ENCODE measurements at regions not wholly inside any gene's neighbourhood (a gene's known extent, or its start where the extent isn't known, plus 50 kb on each side); places are given as distances from the start of the nearest gene placed in this dataset.
"Not testable (repeated sequence)": the region's sequence is repeated elsewhere in the genome, so short reads cannot be mapped to it uniquely, and the experiment has no call there.

DNA sequence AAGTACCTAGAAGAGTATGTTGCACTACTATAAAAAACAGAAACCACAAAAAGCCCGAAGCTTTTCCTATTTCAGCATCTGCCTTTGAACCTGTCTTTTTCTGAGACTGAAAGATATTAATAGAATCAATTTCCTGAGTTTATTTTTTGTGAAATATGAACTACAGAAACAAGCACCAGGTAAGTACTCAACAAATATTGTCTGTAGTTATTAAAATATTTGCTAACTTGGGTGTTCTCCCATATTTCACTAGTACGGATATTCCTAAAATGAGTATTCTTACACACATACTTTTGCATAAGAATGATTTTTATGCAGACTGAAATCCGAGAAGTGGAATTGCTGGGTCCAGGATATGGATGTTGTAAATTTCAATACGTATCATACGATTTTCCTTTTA is 188.0 kb downstream of the OR4C45 start:
- Histone ChIP-seq H2AFZ (ENCODE audit: insufficient read depth, low read length, poor library complexity) (no peak overlapping the region), H4K12ac (ENCODE audit: low read depth, low read length) (no peak overlapping the region), H3K9me3 (ENCODE audit: insufficient read depth, low read depth, low read length) (peaks cover 2% of the 10 kb centered on the region), H3K4ac (ENCODE audit: low read depth, low read length) (no peak overlapping the region), H2BK12ac (ENCODE audit: low read length) (no peak overlapping the region), H3K79me1 (ENCODE audit: low read length) (no peaks in the 10 kb centered on the region), H2BK5ac (ENCODE audit: low read depth, low read length, poor library complexity) (no peak overlapping the region), H4K91ac (ENCODE audit: low read depth, low read length) (no peak overlapping the region), H3K79me2 (ENCODE audit: control insufficient read depth, insufficient read depth, low read length, poor library complexity) (no peaks in the 10 kb centered on the region), H3K4me3 (ENCODE audit: low read depth, low read length) (no peak overlapping the region), H3K23ac (ENCODE audit: low read length) (no peak overlapping the region), H3K9ac (ENCODE audit: low read length) (no peak overlapping the region), H3K4me1 (ENCODE audit: control insufficient read depth in 1 of 2, insufficient read depth in 2 of 2, low read length in 2 of 2) (no peaks in the 10 kb centered on the region), H3K4me2 (ENCODE audit: low read length) (no peak overlapping the region), H3K18ac (ENCODE audit: low read length) (no peak overlapping the region), H4K8ac (ENCODE audit: low read depth, low read length) (no peak overlapping the region), H3K14ac (ENCODE audit: low read length) (no peak overlapping the region), H3K36me3 (ENCODE audit: control insufficient read depth in 1 of 2, insufficient read depth in 2 of 2, low read length in 2 of 2) (no peaks in the 10 kb centered on the region), H2AK5ac (ENCODE audit: low read length) (no peak overlapping the region), H3K27ac (ENCODE audit: low read depth, low read length) (no peak overlapping the region), H3K27me3 (ENCODE audit: insufficient read depth, low read length) (no peaks in the 10 kb centered on the region), H2BK120ac (ENCODE audit: insufficient read depth, low read length, poor library complexity) (no peak overlapping the region)
- WGBS (ENCODE audit: extremely low coverage, insufficient coverage, insufficient read length), result no CpG with 5 or more reads among the region's 5 CpGs
- DNase-seq, result no peak

DNA sequence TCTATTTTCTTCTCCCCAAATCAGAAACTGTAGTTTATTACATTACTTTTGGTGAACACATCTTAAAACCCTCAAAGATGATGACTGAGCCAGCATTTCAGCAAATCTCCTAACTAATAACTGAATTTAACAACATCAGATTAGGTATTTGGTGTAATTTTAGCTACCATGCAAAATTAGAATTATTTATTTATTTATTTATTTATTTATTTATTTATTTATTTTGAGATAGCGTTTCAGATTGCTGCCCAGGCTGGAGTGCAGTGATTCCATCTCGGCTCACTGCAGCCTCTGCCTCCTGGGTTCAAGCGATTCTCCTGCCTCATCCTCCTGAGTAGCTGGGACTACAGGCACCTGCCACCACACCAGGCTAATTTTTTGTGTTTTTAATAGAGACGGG is 205.7 kb downstream of the OR4C45 start:
- not testable (repeated sequence) for H3K23ac ChIP-seq (ENCODE audit: low read length); H3K9me3 ChIP-seq (ENCODE audit: insufficient read depth, low read depth, low read length); H3K14ac ChIP-seq (ENCODE audit: low read length); H3K36me3 ChIP-seq (ENCODE audit: control insufficient read depth in 1 of 2, insufficient read depth in 2 of 2, low read length in 2 of 2); H3K4me1 ChIP-seq (ENCODE audit: control insufficient read depth in 1 of 2, insufficient read depth in 2 of 2, low read length in 2 of 2); H3K4me2 ChIP-seq (ENCODE audit: low read length); H4K8ac ChIP-seq (ENCODE audit: low read depth, low read length); H2BK120ac ChIP-seq (ENCODE audit: insufficient read depth, low read length, poor library complexity); H2BK5ac ChIP-seq (ENCODE audit: low read depth, low read length, poor library complexity); H3K79me1 ChIP-seq (ENCODE audit: low read length); H3K4me3 ChIP-seq (ENCODE audit: low read depth, low read length); H4K91ac ChIP-seq (ENCODE audit: low read depth, low read length); H2BK12ac ChIP-seq (ENCODE audit: low read length); H3K18ac ChIP-seq (ENCODE audit: low read length); H3K9ac ChIP-seq (ENCODE audit: low read length); H3K27ac ChIP-seq (ENCODE audit: low read depth, low read length); DNase-seq; H3K79me2 ChIP-seq (ENCODE audit: control insufficient read depth, insufficient read depth, low read length, poor library complexity); H3K4ac ChIP-seq (ENCODE audit: low read depth, low read length); H2AK5ac ChIP-seq (ENCODE audit: low read length); H3K27me3 ChIP-seq (ENCODE audit: insufficient read depth, low read length); H4K12ac ChIP-seq (ENCODE audit: low read depth, low read length); H2AFZ ChIP-seq (ENCODE audit: insufficient read depth, low read length, poor library complexity)
- no CpG with 5 or more reads among the region's 4 CpGs for WGBS (ENCODE audit: extremely low coverage, insufficient coverage, insufficient read length)

DNA sequence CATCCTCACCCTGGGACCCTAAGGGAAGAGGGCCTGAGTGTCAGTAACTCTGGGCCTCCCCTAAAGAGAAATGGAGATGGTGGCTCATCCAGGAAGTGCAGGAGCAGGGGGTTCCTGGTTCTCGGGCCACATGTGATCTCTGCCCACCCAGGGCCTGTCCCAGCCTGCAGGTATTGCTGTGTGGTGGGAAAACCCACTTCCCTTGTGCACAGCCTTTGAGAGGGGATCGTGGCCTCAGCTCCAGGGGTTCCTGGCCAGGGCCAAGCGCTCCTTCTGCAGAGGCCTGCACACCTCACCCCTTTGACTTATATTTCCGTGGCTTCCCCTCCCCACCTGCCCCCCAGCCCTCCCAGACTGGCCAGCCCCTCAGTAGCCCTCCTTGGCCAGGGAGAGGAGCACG is 213.5 kb downstream of the OR4C45 start:
- Histone ChIP-seq H3K36me3 (ENCODE audit: control insufficient read depth in 1 of 2, insufficient read depth in 2 of 2, low read length in 2 of 2) (no peaks in the 10 kb centered on the region), H3K27me3 (ENCODE audit: insufficient read depth, low read length) (no peaks in the 10 kb centered on the region), H3K4me3 (ENCODE audit: low read depth, low read length) (no peak overlapping the region), H3K4ac (ENCODE audit: low read depth, low read length) (no peak overlapping the region), H3K14ac (ENCODE audit: low read length) (no peak overlapping the region), H2BK12ac (ENCODE audit: low read length) (no peak overlapping the region), H3K9me3 (ENCODE audit: insufficient read depth, low read depth, low read length) (peaks cover 20% of the 10 kb centered on the region), H2BK120ac (ENCODE audit: insufficient read depth, low read length, poor library complexity) (no peak overlapping the region), H4K8ac (ENCODE audit: low read depth, low read length) (no peak overlapping the region), H3K4me1 (ENCODE audit: control insufficient read depth in 1 of 2, insufficient read depth in 2 of 2, low read length in 2 of 2) (no peaks in the 10 kb centered on the region), H4K91ac (ENCODE audit: low read depth, low read length) (no peak overlapping the region), H3K18ac (ENCODE audit: low read length) (no peak overlapping the region), H3K27ac (ENCODE audit: low read depth, low read length) (no peak overlapping the region), H3K4me2 (ENCODE audit: low read length) (no peak overlapping the region), H3K23ac (ENCODE audit: low read length) (no peak overlapping the region), H2AFZ (ENCODE audit: insufficient read depth, low read length, poor library complexity) (no peak overlapping the region), H3K79me1 (ENCODE audit: low read length) (no peaks in the 10 kb centered on the region), H4K12ac (ENCODE audit: low read depth, low read length) (no peak overlapping the region), H3K79me2 (ENCODE audit: control insufficient read depth, insufficient read depth, low read length, poor library complexity) (no peaks in the 10 kb centered on the region), H2AK5ac (ENCODE audit: low read length) (no peak overlapping the region), H2BK5ac (ENCODE audit: low read depth, low read length, poor library complexity) (no peak overlapping the region), H3K9ac (ENCODE audit: low read length) (no peak overlapping the region)
- no peak for DNase-seq
- no CpG with 5 or more reads among the region's 5 CpGs for WGBS (ENCODE audit: extremely low coverage, insufficient coverage, insufficient read length)

DNA sequence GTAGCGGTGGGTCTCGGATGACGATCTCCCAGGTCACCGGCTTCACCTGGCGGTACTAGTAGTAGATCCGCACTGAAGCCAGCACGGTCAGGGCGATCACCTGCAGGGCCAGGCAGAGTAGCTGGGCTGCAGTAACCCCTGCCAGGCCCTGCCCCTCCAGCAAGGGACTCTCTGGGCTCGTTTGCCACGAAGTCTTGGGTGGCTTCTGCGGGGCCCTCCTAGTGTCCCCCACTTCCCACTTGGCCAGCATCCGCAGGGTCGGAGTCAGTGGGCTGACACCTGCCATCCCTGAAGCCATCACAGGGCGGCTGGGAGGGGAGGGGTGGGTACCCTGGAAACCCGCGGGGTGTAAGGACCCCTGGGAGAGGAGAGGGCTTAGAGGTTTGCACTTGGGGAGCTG is 214.0 kb downstream of the OR4C45 start:
- Histone ChIP-seq H3K27ac (ENCODE audit: low read depth, low read length) (no peak overlapping the region), H3K4me2 (ENCODE audit: low read length) (no peak overlapping the region), H3K4me3 (ENCODE audit: low read depth, low read length) (no peak overlapping the region), H4K91ac (ENCODE audit: low read depth, low read length) (no peak overlapping the region), H4K12ac (ENCODE audit: low read depth, low read length) (no peak overlapping the region), H2BK12ac (ENCODE audit: low read length) (no peak overlapping the region), H3K27me3 (ENCODE audit: insufficient read depth, low read length) (no peaks in the 10 kb centered on the region), H2AFZ (ENCODE audit: insufficient read depth, low read length, poor library complexity) (no peak overlapping the region), H3K79me2 (ENCODE audit: control insufficient read depth, insufficient read depth, low read length, poor library complexity) (no peaks in the 10 kb centered on the region), H2AK5ac (ENCODE audit: low read length) (no peak overlapping the region), H3K23ac (ENCODE audit: low read length) (no peak overlapping the region), H2BK5ac (ENCODE audit: low read depth, low read length, poor library complexity) (no peak overlapping the region), H3K9me3 (ENCODE audit: insufficient read depth, low read depth, low read length) (peaks cover 20% of the 10 kb centered on the region), H3K9ac (ENCODE audit: low read length) (no peak overlapping the region), H3K4me1 (ENCODE audit: control insufficient read depth in 1 of 2, insufficient read depth in 2 of 2, low read length in 2 of 2) (no peaks in the 10 kb centered on the region), H3K4ac (ENCODE audit: low read depth, low read length) (no peak overlapping the region), H4K8ac (ENCODE audit: low read depth, low read length) (no peak overlapping the region), H3K14ac (ENCODE audit: low read length) (no peak overlapping the region), H3K79me1 (ENCODE audit: low read length) (no peaks in the 10 kb centered on the region), H2BK120ac (ENCODE audit: insufficient read depth, low read length, poor library complexity) (no peak overlapping the region), H3K36me3 (ENCODE audit: control insufficient read depth in 1 of 2, insufficient read depth in 2 of 2, low read length in 2 of 2) (no peaks in the 10 kb centered on the region), H3K18ac (ENCODE audit: low read length) (no peak overlapping the region)
- no peak for DNase-seq
- no CpG with 5 or more reads among the region's 16 CpGs for WGBS (ENCODE audit: extremely low coverage, insufficient coverage, insufficient read length)
